ENCODE measurements at regions not wholly inside any gene's neighbourhood (a gene's known extent, or its start where the extent isn't known, plus 50 kb on each side); places are given as distances from the start of the nearest gene placed in this dataset.

DNA sequence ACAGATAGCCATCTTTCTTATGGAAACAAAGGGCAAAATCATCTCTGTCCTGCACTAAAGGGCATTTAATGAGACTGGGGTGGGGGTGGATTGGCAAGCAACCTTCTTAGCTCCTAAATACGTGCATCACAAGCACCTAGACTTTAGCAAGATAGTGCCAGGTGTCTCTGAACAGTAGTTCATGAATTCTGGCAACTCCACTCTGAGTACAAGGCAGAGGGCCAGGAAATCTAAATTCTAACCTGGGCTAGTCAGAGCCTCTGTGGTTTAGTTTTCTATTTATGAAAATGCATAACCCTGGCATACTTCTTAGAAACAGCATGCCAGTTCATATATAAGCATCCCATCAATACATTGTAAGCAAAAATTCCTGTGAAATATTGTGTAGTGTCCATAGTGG, 788.5 kb downstream of the MCTP2 start:
- Histone ChIP-seq H3K9me3 (no peaks in the 10 kb centered on the region), H3K36me3 (replicated peaks in 1 of 2; ENCODE audit: insufficient read depth in 1 of 2, low read depth in 2 of 2) (no peaks in the 10 kb centered on the region), H3K4me1 (no peaks in the 10 kb centered on the region), H3K27ac (no peak overlapping the region), H3K4me3 (no peak overlapping the region), H3K27me3 (no peaks in the 10 kb centered on the region)
- intact Hi-C loops (cut with DNase I), result no loop called here
- 55 to 58% methylated on average over 1 of the region's 1 CpG for WGBS, 2 donors
- DNase-seq (no peak), ATAC-seq (no peak)
- TF ChIP-seq, protein P1, sequence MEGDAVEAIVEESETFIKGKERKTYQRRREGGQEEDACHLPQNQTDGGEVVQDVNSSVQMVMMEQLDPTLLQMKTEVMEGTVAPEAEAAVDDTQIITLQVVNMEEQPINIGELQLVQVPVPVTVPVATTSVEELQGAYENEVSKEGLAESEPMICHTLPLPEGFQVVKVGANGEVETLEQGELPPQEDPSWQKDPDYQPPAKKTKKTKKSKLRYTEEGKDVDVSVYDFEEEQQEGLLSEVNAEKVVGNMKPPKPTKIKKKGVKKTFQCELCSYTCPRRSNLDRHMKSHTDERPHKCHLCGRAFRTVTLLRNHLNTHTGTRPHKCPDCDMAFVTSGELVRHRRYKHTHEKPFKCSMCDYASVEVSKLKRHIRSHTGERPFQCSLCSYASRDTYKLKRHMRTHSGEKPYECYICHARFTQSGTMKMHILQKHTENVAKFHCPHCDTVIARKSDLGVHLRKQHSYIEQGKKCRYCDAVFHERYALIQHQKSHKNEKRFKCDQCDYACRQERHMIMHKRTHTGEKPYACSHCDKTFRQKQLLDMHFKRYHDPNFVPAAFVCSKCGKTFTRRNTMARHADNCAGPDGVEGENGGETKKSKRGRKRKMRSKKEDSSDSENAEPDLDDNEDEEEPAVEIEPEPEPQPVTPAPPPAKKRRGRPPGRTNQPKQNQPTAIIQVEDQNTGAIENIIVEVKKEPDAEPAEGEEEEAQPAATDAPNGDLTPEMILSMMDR (IDR thresholded peaks at IDR 0.05), result no peak
- no peak for TF ChIP-seq POLR2A (IDR thresholded peaks at IDR 0.05)

GRCh38 chr15:95021816-95022215, 790.5 kb downstream of the MCTP2 start:
- no peaks in the 10 kb centered on the region for H3K36me3 ChIP-seq (replicated peaks in 1 of 2; ENCODE audit: insufficient read depth in 1 of 2, low read depth in 2 of 2)
- no peak for ATAC-seq
- WGBS, 2 donors, result 65 to 83% methylated on average over 2 of the region's 2 CpGs
- no peak for DNase-seq
- no peaks in the 10 kb centered on the region for H3K9me3 ChIP-seq
- intact Hi-C loops (cut with DNase I), result no loop called here
- TF ChIP-seq, protein P1 (IDR thresholded peaks at IDR 0.05), result no peak
- TF ChIP-seq POLR2A (IDR thresholded peaks at IDR 0.05), result no peak
- H3K27ac ChIP-seq, result no peak overlapping the region
- no peaks in the 10 kb centered on the region for H3K27me3 ChIP-seq
- H3K4me3 ChIP-seq, result no peak overlapping the region
- no peaks in the 10 kb centered on the region for H3K4me1 ChIP-seq

DNA sequence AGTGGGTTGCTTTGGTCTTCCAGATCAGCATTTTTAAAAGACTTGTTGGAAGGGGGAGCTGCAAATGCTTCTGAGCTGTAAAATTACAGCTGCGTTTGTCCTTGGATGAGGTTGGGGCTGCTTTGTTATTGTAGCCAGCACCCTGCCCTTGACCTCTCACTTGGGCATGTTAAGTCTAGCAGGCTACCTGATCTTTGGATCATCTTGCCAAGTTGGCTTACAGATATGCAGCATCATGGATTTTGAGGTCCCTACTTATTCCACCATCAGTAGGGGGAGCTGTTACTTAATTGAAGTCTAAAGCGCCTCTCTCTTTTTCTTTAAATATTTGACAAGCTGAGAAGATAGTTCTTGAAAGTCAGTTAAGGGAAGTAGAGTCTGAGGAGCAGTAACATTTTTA, 793.0 kb downstream of the MCTP2 start:
- WGBS, 2 donors, result 15 to 19% methylated on average over 2 of the region's 2 CpGs
- Histone ChIP-seq H3K27ac (no peak overlapping the region), H3K4me1 (no peaks in the 10 kb centered on the region), H3K36me3 (replicated peaks in 1 of 2; ENCODE audit: insufficient read depth in 1 of 2, low read depth in 2 of 2) (no peaks in the 10 kb centered on the region), H3K4me3 (no peak overlapping the region), H3K27me3 (no peaks in the 10 kb centered on the region), H3K9me3 (no peaks in the 10 kb centered on the region)
- DNase-seq (no peak), ATAC-seq (no peak)
- TF ChIP-seq, protein P1 (IDR thresholded peaks at IDR 0.05), result peak in 2 of 7 experiments; percentile 11
- TF ChIP-seq POLR2A (IDR thresholded peaks at IDR 0.05), result no peak
- intact Hi-C loops (cut with DNase I), result no loop called here

DNA sequence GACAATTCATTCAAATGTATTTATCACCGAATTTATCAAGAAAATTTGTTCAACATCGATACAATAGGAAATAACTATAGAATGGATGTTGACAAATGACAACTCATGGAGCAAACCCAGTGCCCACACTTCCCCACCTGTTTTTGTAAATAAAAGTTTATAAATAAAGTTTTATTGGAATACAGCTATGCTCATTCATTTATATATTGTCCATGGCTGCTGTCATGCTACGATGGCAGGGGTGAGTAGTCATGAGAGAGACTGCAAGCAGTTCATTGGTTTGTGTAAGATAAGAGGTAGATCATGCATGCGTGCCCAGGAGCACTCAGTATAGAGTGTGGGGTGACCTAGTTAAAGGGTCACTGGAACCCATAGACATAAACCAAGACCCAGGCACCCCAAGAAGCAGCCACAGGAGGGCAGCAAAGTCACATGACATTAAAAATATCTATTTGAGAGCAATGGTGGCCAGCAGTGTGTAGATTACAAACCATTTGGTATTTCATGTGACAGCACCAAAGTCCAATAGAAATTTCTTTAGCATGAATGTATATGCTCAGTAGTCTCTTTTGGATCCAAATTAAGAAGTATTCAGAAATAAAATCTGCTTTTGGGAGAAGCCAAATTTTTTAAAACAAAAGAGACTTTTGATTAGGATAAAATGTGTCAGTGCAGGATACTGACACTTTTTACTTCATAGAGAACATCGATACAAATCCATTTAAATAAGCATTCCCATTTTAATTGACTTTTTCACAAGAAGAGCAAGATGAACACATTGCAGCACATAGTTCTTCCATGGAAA, 794.8 kb downstream of the MCTP2 start:
- Histone ChIP-seq H3K27ac (no peak overlapping the region), H3K36me3 (replicated peaks in 1 of 2; ENCODE audit: insufficient read depth in 1 of 2, low read depth in 2 of 2) (no peaks in the 10 kb centered on the region), H3K27me3 (no peaks in the 10 kb centered on the region), H3K4me1 (no peaks in the 10 kb centered on the region), H3K4me3 (no peak overlapping the region), H3K9me3 (no peaks in the 10 kb centered on the region)
- no peak for ATAC-seq
- WGBS, 2 donors, result 74 to 83% methylated on average over 5 of the region's 5 CpGs
- intact Hi-C loops (cut with DNase I), result no loop called here
- DNase-seq, result peak in 3 of 4 donors; percentile 18 to 36 (median 19)
- TF ChIP-seq POLR2A (IDR thresholded peaks at IDR 0.05), result no peak
- TF ChIP-seq, protein P1 (IDR thresholded peaks at IDR 0.05), result peak in 4 of 7 experiments; percentile 7 to 31 (median 12)

DNA sequence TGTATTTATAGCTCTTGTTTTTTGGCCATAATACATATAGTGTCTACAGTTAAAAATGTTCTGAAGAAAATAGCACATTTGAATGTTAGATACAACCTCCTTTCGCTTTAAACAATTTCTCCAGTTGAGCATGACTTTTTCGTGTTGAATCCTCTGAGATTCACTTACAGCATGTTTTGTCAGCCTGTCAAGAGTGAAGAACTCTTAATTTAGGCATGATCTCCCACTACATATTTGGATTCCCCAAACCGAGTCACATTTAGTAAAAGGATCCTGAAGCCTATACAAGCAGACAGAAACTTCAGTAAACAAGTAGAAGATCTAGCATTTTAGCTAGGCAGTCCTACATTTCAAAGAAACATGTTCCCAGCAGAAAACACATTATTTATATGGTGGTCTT, 796.6 kb downstream of the MCTP2 start:
- no peak for DNase-seq
- no peaks in the 10 kb centered on the region for H3K36me3 ChIP-seq (replicated peaks in 1 of 2; ENCODE audit: insufficient read depth in 1 of 2, low read depth in 2 of 2)
- intact Hi-C loops (cut with DNase I), result no loop called here
- no peak for ATAC-seq
- H3K4me1 ChIP-seq, result no peaks in the 10 kb centered on the region
- no peak overlapping the region for H3K4me3 ChIP-seq
- H3K27me3 ChIP-seq, result no peaks in the 10 kb centered on the region
- H3K9me3 ChIP-seq, result no peaks in the 10 kb centered on the region
- H3K27ac ChIP-seq, result no peak overlapping the region
- TF ChIP-seq POLR2A (IDR thresholded peaks at IDR 0.05), result no peak
- TF ChIP-seq, protein P1 (IDR thresholded peaks at IDR 0.05), result no peak
- 62 to 64% methylated on average over 3 of the region's 3 CpGs for WGBS, 2 donors

Data from body of pancreas (tissue), 4 donors.